HepG2 (cell line): ENCODE measurements at regions not wholly inside any gene's neighbourhood (a gene's known extent, or its start where the extent isn't known, plus 50 kb on each side); places are given as distances from the start of the nearest gene placed in this dataset.

ENCODE experiments used
- ATAC-seq: fragments of 200-7000 bp; cut with Tn5 transposase; 3 replicates; pipeline ENCODE4 v1.9.1; 2020; ENCODE audit warnings: mild to moderate bottlenecking, moderate library complexity
- BruUV-seq: library from RNA; stranded (reverse); fragments of 400-500 nt; replicated peaks from 2 replicates; lab custom pipeline; 2021; lab: Mats Ljungman, UMichigan
- CTCF ChIA-PET: fragments of 300-600 bp; formaldehyde crosslinking; extraction: SDS; loops from one replicate; lab custom pipeline; 2021; ENCODE audit warnings: low total read pairs, inconsistent platforms, low intra/inter-chr PET ratio; lab: Yijun Ruan, JAX
- POLR2A ChIA-PET: fragments of 350-600 bp; sonication (Branson Sonifier 250); formaldehyde crosslinking; loops from one replicate; lab custom pipeline; 2020; ENCODE audit warnings: antibody characterized with exemption, inconsistent platforms; lab: Yijun Ruan, JAX
- DNase-seq: peaks from one replicate; pipeline ENCODE4 v3.0.0-alpha.2; 2015; ENCODE audit warnings: low spot score
- FAIRE-seq: peaks from 3 replicates; lab custom pipeline; 2011; peaks lifted over from hg19 to GRCh38; lab: Jason Lieb, UNC
- H2AFZ ChIP-seq: one replicate; pipeline ENCODE4 v1.6.1; 2011; ENCODE audit warnings: low read length, inconsistent platforms
- H3K27ac ChIP-seq: fragments of 300-600 bp; 3 replicates; pipeline ENCODE4 v1.8.0; 2011; ENCODE audit warnings: mixed run types, mild to moderate bottlenecking, mixed read lengths, low read length, inconsistent platforms; ENCODE audit not compliant: insufficient read depth; ENCODE audit errors: extremely low read length
- H3K27me3 ChIP-seq, 2 experiments: fragments of 200-600 bp in 1 of 2; 2 replicates in 1 of 2; 3 replicates in 1 of 2; pipeline versions ENCODE4 v1.6.0 to v1.8.0; 2011; ENCODE audit warnings: low read length in 2 of 2, mild to moderate bottlenecking in 2 of 2, moderate library complexity in 2 of 2, inconsistent platforms in 1 of 2; ENCODE audit not compliant: insufficient read depth in 2 of 2, control insufficient read depth in 1 of 2
- H3K36me3 ChIP-seq, 2 experiments: fragments of 200-600 bp in 1 of 2; replicated peaks in 1 of 2; 2 replicates in 1 of 2; 3 replicates in 1 of 2; pipeline versions ENCODE4 v1.5.1 to v1.8.0; 2011; ENCODE audit warnings: low read length in 2 of 2, inconsistent platforms in 1 of 2; ENCODE audit not compliant: insufficient read depth in 2 of 2, control insufficient read depth in 1 of 2
- H3K4me1 ChIP-seq: 2 replicates; pipeline ENCODE4 v1.5.1; 2012; ENCODE audit warnings: low read length, inconsistent platforms; ENCODE audit not compliant: insufficient read depth
- H3K4me2 ChIP-seq: 2 replicates; pipeline ENCODE4 v1.6.0; 2011; ENCODE audit warnings: low read depth, low read length, inconsistent platforms
- H3K4me3 ChIP-seq, 3 experiments: fragments of 200-600 bp in 1 of 3; sonication (generic), shearing (Covaris generic) in 1 of 3; replicated peaks in 1 of 3; 2 replicates each; pipeline ENCODE4 v1.5.1; 2011 to 2016; ENCODE audit warnings: low read length in 3 of 3, inconsistent platforms in 2 of 3, low read depth in 2 of 3, mild to moderate bottlenecking in 2 of 3, control low read depth in 1 of 3, mixed read lengths in 1 of 3; ENCODE audit not compliant: insufficient read depth in 1 of 3
- H3K79me2 ChIP-seq: one replicate; pipeline ENCODE4 v1.6.1; 2011; ENCODE audit warnings: low read length, inconsistent platforms; ENCODE audit not compliant: insufficient read depth
- H3K9ac ChIP-seq: 2 replicates; pipeline ENCODE4 v1.6.0; 2011; ENCODE audit warnings: mild to moderate bottlenecking, low read depth, low read length, inconsistent platforms; ENCODE audit not compliant: insufficient read depth
- H3K9me3 ChIP-seq: 2 replicates; pipeline ENCODE4 v1.5.1; 2012; ENCODE audit warnings: mild to moderate bottlenecking, low read length
- H4K20me1 ChIP-seq: 2 replicates; pipeline ENCODE4 v1.6.0; 2011; ENCODE audit warnings: inconsistent platforms, mild to moderate bottlenecking, low read length, moderate library complexity; ENCODE audit not compliant: insufficient read depth
- CBX1 ChIP-seq: IDR thresholded peaks from one replicate; pipeline ENCODE4 v1.6.1; 2016; ENCODE audit warnings: antibody characterized with exemption, low read depth
- DR1 ChIP-seq: sonication (generic); formaldehyde crosslinking; IDR thresholded peaks from 2 replicates; pipeline ENCODE4 v1.8.0; 2021; ENCODE audit warnings: mild to moderate bottlenecking, missing genetic modification reagents, inconsistent platforms
- RARG ChIP-seq: sonication (generic); formaldehyde crosslinking; IDR thresholded peaks from 2 replicates; pipeline ENCODE4 v1.4.0; 2020; ENCODE audit warnings: low read depth, mild to moderate bottlenecking, missing genetic modification reagents
- RCOR2 ChIP-seq: IDR thresholded peaks from 2 replicates; pipeline ENCODE4 v1.6.1; 2016; ENCODE audit warnings: missing biosample characterization, missing genetic modification reagents
- SOX6 ChIP-seq, 2 experiments: fragments of 450-650 bp in 1 of 2; sonication (generic) in 1 of 2; formaldehyde crosslinking in 1 of 2; IDR thresholded peaks; 2 replicates each; pipeline versions ENCODE4 v1.4.0 to v1.6.1; 2017 to 2020; ENCODE audit warnings: antibody characterized with exemption in 1 of 2, mild to moderate bottlenecking in 1 of 2, missing genetic modification reagents in 1 of 2
- ZFP36L1 ChIP-seq: sonication (generic); formaldehyde crosslinking; IDR thresholded peaks from 2 replicates; pipeline ENCODE4 v1.8.0; 2022; ENCODE audit warnings: mild to moderate bottlenecking, missing genetic modification reagents, moderate library complexity
- ZNF143 ChIP-seq: sonication (generic); formaldehyde crosslinking; IDR thresholded peaks from 2 replicates; pipeline ENCODE4 v1.4.0; 2020; ENCODE audit warnings: missing genetic modification reagents
- ZNF383 ChIP-seq: sonication (generic); formaldehyde crosslinking; IDR thresholded peaks from 2 replicates; pipeline ENCODE4 v1.4.0; 2020; ENCODE audit warnings: missing genetic modification reagents, mild to moderate bottlenecking, borderline replicate concordance
- ZSCAN31 ChIP-seq: sonication (generic); formaldehyde crosslinking; IDR thresholded peaks from 2 replicates; pipeline ENCODE4 v1.5.0; 2020; ENCODE audit warnings: low read depth, mild to moderate bottlenecking, missing genetic modification reagents
- WGBS: methylation state at CpG from one replicate; pipeline ENCODE4 v1.1.6; 2017; ENCODE audit warnings: low lambda C conversion rate; 5-methylcytosine and 5-hydroxymethylcytosine counted together
- in situ Hi-C: cut with HindIII; loops from 2 replicates; pipeline ENCODE4 v1.10.0; 2017; ENCODE audit warnings: low pct_unique_long_range_greater_than_20kb; ENCODE audit not compliant: extremely low pct_ligation_motif_present
- intact Hi-C: fragments of 100-400 bp; cut with micrococcal nuclease; formaldehyde crosslinking; loops from one replicate; pipeline ENCODE4 v1.10.0; 2022; ENCODE audit not compliant: unreplicated experiment
- TF ChIP-seq, protein P1 (sequence below): sonication (generic); formaldehyde crosslinking; IDR thresholded peaks from 2 replicates; pipeline ENCODE4 v1.8.1; 2023; ENCODE audit warnings: mild to moderate bottlenecking, missing genetic modification reagents, borderline replicate concordance
- TF ChIP-seq, protein P2 (sequence below): sonication (generic); formaldehyde crosslinking; IDR thresholded peaks from 2 replicates; pipeline ENCODE4 v1.4.0; 2020; ENCODE audit warnings: missing genetic modification reagents, borderline replicate concordance
- TF ChIP-seq, protein P3 (sequence below): sonication (generic); formaldehyde crosslinking; IDR thresholded peaks from 2 replicates; pipeline ENCODE4 v1.4.0; 2020; ENCODE audit warnings: missing genetic modification reagents, borderline replicate concordance
- TF ChIP-seq, protein P4 (sequence below): sonication (generic); formaldehyde crosslinking; IDR thresholded peaks from 2 replicates; pipeline ENCODE4 v1.5.1; 2020; ENCODE audit warnings: mild to moderate bottlenecking, moderate library complexity, missing genetic modification reagents
- TF ChIP-seq, protein P5 (sequence below): sonication (generic); formaldehyde crosslinking; IDR thresholded peaks from 2 replicates; pipeline ENCODE4 v1.4.0; 2020; ENCODE audit warnings: missing genetic modification reagents

DNA sequence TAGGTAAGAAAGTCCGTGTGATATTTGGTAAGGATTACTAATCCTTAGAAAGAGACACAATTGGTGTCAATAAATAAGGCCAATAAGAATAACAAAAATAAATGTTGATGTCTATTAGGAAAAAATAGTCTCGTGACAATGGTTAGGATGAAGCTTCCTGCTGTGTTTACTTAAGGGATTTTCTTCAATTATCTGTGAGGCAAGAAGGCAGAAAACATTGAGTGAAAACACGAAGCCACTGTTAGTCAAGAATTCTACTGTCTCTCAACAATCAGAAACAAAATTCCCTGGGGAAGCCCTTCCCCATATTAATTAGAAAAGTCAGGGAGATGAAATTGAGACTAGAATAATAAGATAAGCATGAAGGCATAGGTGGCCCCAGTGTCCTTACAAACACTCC is 149.0 kb downstream of the SYK start:
- WGBS = 1% methylated on average over 3 of the region's 3 CpGs
- Histone ChIP-seq H2AFZ (no peak overlapping the region), H3K79me2 (no peaks in the 10 kb centered on the region), H3K27ac (no peak overlapping the region), H3K4me3 (no peak overlapping the region), H3K4me2 (no peak overlapping the region), H3K36me3 (no peaks in the 10 kb centered on the region), H3K9me3 (no peaks in the 10 kb centered on the region), H3K4me1 (no peaks in the 10 kb centered on the region), H3K9ac (no peak overlapping the region), H4K20me1 (no peaks in the 10 kb centered on the region), H3K27me3 (peaks cover 0 to 6% of the 10 kb centered on the region in 2 experiments; a peak in 2 of 5 replicates)
- intact Hi-C loops (no loop called here), in situ Hi-C loops (no loop called here)
- no TSS peak for BruUV-seq
- CTCF ChIA-PET = no interaction called here
- POLR2A ChIA-PET = no interaction called here
- DNase-seq (no peak), FAIRE-seq (no peak), ATAC-seq (no peak)
- TF ChIP-seq, protein P1, sequence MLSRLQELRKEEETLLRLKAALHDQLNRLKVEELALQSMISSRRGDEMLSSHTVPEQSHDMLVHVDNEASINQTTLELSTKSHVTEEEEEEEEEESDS (CRISPR knock-in tag) = no peak
- TF ChIP-seq SOX6 (IDR thresholded peaks at IDR 0.05) = no peak
- no peak for TF ChIP-seq SOX6 (CRISPR knock-in tag; IDR thresholded peaks at IDR 0.05)
- TF ChIP-seq, protein P2, sequence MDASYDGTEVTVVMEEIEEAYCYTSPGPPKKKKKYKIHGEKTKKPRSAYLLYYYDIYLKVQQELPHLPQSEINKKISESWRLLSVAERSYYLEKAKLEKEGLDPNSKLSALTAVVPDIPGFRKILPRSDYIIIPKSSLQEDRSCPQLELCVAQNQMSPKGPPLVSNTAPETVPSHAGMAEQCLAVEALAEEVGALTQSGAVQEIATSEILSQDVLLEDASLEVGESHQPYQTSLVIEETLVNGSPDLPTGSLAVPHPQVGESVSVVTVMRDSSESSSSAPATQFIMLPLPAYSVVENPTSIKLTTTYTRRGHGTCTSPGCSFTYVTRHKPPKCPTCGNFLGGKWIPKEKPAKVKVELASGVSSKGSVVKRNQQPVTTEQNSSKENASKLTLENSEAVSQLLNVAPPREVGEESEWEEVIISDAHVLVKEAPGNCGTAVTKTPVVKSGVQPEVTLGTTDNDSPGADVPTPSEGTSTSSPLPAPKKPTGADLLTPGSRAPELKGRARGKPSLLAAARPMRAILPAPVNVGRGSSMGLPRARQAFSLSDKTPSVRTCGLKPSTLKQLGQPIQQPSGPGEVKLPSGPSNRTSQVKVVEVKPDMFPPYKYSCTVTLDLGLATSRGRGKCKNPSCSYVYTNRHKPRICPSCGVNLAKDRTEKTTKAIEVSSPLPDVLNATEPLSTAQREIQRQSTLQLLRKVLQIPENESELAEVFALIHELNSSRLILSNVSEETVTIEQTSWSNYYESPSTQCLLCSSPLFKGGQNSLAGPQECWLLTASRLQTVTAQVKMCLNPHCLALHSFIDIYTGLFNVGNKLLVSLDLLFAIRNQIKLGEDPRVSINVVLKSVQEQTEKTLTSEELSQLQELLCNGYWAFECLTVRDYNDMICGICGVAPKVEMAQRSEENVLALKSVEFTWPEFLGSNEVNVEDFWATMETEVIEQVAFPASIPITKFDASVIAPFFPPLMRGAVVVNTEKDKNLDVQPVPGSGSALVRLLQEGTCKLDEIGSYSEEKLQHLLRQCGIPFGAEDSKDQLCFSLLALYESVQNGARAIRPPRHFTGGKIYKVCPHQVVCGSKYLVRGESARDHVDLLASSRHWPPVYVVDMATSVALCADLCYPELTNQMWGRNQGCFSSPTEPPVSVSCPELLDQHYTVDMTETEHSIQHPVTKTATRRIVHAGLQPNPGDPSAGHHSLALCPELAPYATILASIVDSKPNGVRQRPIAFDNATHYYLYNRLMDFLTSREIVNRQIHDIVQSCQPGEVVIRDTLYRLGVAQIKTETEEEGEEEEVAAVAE = no peak
- TF ChIP-seq DR1 (CRISPR knock-in tag) = no peak
- TF ChIP-seq RARG (CRISPR knock-in tag) = no peak
- no peak for TF ChIP-seq ZNF143 (CRISPR knock-in tag)
- no peak for TF ChIP-seq ZNF383 (CRISPR knock-in tag)
- TF ChIP-seq ZSCAN31 (CRISPR knock-in tag) = no peak
- no peak for TF ChIP-seq ZFP36L1 (CRISPR knock-in tag)
- TF ChIP-seq, protein P3, sequence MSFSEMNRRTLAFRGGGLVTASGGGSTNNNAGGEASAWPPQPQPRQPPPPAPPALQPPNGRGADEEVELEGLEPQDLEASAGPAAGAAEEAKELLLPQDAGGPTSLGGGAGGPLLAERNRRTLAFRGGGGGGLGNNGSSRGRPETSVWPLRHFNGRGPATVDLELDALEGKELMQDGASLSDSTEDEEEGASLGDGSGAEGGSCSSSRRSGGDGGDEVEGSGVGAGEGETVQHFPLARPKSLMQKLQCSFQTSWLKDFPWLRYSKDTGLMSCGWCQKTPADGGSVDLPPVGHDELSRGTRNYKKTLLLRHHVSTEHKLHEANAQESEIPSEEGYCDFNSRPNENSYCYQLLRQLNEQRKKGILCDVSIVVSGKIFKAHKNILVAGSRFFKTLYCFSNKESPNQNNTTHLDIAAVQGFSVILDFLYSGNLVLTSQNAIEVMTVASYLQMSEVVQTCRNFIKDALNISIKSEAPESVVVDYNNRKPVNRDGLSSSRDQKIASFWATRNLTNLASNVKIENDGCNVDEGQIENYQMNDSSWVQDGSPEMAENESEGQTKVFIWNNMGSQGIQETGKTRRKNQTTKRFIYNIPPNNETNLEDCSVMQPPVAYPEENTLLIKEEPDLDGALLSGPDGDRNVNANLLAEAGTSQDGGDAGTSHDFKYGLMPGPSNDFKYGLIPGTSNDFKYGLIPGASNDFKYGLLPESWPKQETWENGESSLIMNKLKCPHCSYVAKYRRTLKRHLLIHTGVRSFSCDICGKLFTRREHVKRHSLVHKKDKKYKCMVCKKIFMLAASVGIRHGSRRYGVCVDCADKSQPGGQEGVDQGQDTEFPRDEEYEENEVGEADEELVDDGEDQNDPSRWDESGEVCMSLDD (CRISPR knock-in tag) = no peak
- TF ChIP-seq, protein P4, sequence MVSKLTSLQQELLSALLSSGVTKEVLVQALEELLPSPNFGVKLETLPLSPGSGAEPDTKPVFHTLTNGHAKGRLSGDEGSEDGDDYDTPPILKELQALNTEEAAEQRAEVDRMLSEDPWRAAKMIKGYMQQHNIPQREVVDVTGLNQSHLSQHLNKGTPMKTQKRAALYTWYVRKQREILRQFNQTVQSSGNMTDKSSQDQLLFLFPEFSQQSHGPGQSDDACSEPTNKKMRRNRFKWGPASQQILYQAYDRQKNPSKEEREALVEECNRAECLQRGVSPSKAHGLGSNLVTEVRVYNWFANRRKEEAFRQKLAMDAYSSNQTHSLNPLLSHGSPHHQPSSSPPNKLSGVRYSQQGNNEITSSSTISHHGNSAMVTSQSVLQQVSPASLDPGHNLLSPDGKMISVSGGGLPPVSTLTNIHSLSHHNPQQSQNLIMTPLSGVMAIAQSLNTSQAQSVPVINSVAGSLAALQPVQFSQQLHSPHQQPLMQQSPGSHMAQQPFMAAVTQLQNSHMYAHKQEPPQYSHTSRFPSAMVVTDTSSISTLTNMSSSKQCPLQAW (CRISPR knock-in tag) = no peak
- TF ChIP-seq, protein P5, sequence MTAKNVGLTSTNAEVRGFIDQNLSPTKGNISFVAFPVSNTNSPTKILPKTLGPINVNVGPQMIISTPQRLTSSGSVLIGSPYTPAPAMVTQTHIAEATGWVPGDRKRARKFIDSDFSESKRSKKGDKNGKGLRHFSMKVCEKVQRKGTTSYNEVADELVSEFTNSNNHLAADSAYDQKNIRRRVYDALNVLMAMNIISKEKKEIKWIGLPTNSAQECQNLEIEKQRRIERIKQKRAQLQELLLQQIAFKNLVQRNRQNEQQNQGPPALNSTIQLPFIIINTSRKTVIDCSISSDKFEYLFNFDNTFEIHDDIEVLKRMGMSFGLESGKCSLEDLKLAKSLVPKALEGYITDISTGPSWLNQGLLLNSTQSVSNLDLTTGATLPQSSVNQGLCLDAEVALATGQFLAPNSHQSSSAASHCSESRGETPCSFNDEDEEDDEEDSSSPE = no peak
- no peak for TF ChIP-seq RCOR2 (CRISPR knock-in tag)
- no peak for TF ChIP-seq CBX1
